ENCODE measurements at regions not wholly inside any gene's neighbourhood (a gene's known extent, or its start where the extent isn't known, plus 50 kb on each side); places are given as distances from the start of the nearest gene placed in this dataset.

GRCh38 chr18:71011389-71011788, 722.5 kb downstream of the SOCS6 start:
- Mint-ChIP-seq H3K27ac (no peak overlapping the region), H3K36me3 (ENCODE audit: low read depth) (no peaks in the 10 kb centered on the region), H3K4me3 (no peak overlapping the region), H3K27me3 (no peaks in the 10 kb centered on the region), H3K9me3 (no peaks in the 10 kb centered on the region), H3K4me1 (no peaks in the 10 kb centered on the region)
- ATAC-seq (replicated peaks), result no peak

DNA sequence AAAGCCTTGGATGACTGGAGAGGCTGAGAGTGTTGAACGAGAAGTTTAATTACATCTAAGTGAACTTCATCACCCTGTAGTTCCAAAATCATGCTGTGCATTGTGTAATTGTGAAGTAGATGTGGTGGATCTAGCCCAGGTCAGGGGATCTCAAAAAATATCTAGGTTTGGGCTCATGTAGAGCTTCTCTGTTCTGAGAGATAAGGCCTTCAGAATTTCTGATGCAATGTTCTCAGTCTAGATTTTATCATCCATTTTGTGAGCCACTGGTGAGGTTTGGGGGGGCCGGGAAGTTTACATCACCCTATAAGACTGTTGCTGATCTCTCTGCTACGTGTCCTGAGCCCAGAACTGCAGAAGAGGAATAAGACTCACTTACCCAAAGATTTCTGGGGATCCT, 719.4 kb downstream of the SOCS6 start:
- Mint-ChIP-seq H3K9me3 (no peaks in the 10 kb centered on the region), H3K36me3 (ENCODE audit: low read depth) (no peaks in the 10 kb centered on the region), H3K27ac (no peak overlapping the region), H3K4me1 (no peaks in the 10 kb centered on the region), H3K27me3 (no peaks in the 10 kb centered on the region), H3K4me3 (no peak overlapping the region)
- ATAC-seq (replicated peaks), result no peak

GRCh38 chr18:71001597-71001996, 712.8 kb downstream of the SOCS6 start:
- no peak for ATAC-seq (replicated peaks)
- Mint-ChIP-seq H3K4me1 (no peaks in the 10 kb centered on the region), H3K36me3 (ENCODE audit: low read depth) (no peaks in the 10 kb centered on the region), H3K27me3 (no peaks in the 10 kb centered on the region), H3K9me3 (no peaks in the 10 kb centered on the region), H3K4me3 (no peak overlapping the region), H3K27ac (no peak overlapping the region)

- Mint-ChIP-seq H3K9me3 (no peaks in the 10 kb centered on the region), H3K4me3 (no peak overlapping the region), H3K27me3 (no peaks in the 10 kb centered on the region), H3K36me3 (ENCODE audit: low read depth) (no peaks in the 10 kb centered on the region), H3K27ac (no peak overlapping the region), H3K4me1 (no peaks in the 10 kb centered on the region)
- no peak for ATAC-seq (replicated peaks)
Measured at GRCh38 chr18:70998490-70998889, 709.6 kb downstream of the SOCS6 start.

DNA sequence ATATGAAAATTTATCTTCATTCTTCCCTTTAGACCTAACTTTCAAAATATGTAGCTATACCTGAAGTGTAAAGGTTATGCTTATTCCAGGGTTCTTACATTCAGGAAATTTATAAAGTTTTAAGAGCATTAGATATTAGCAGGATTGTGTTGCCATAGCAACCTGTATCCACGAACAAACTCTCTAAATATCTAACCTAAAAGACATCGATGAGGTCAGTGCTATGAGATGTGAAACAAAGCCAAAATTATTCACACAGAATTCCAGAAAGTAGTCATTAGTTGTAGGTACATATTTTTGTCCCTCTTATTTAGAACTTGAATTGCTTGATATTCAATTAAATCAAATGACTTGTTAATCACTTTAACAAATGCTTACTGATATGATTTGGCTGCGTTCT, 705.3 kb downstream of the SOCS6 start:
- H3K27me3 Mint-ChIP-seq, result no peaks in the 10 kb centered on the region
- no peak overlapping the region for H3K27ac Mint-ChIP-seq
- no peak for ATAC-seq (replicated peaks)
- no peaks in the 10 kb centered on the region for H3K36me3 Mint-ChIP-seq (ENCODE audit: low read depth)
- no peaks in the 10 kb centered on the region for H3K9me3 Mint-ChIP-seq
- no peak overlapping the region for H3K4me3 Mint-ChIP-seq
- no peaks in the 10 kb centered on the region for H3K4me1 Mint-ChIP-seq

- ATAC-seq (replicated peaks), result no peak
- H3K27me3 Mint-ChIP-seq, result no peaks in the 10 kb centered on the region
- H3K9me3 Mint-ChIP-seq, result no peaks in the 10 kb centered on the region
- H3K4me3 Mint-ChIP-seq, result no peak overlapping the region
- H3K4me1 Mint-ChIP-seq, result no peaks in the 10 kb centered on the region
- H3K27ac Mint-ChIP-seq, result no peak overlapping the region
- H3K36me3 Mint-ChIP-seq (ENCODE audit: low read depth), result no peaks in the 10 kb centered on the region
Measured at GRCh38 chr18:70991577-70991976, 702.7 kb downstream of the SOCS6 start.

DNA sequence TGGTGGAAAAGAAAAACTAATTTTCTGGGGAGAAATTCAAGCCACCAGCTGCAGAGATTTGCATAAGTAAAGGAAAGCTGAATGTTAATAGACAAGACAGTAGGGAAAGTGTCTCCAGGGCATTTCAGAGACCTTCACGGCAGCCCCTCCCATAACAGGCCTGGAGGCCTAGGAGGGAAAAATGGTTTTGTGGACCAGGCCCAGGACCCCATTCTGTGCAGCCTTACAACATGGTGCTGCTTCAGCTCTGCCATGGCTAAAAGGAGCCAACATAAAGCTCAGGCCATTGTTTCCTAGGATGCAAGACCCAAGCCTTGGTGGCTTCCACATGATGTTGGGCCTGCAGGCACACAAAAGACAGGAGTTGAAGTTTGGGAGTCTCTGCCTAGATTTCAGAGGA, 697.1 kb downstream of the SOCS6 start:
- Mint-ChIP-seq H3K27me3 (no peaks in the 10 kb centered on the region), H3K4me1 (no peaks in the 10 kb centered on the region), H3K4me3 (no peak overlapping the region), H3K36me3 (ENCODE audit: low read depth) (no peaks in the 10 kb centered on the region), H3K27ac (no peak overlapping the region), H3K9me3 (peaks cover 9% of the 10 kb centered on the region)
- ATAC-seq (replicated peaks), result no peak

GRCh38 chr18:70982292-70982691, 693.4 kb downstream of the SOCS6 start:
- ATAC-seq (replicated peaks), result no peak
- H3K4me1 Mint-ChIP-seq, result no peaks in the 10 kb centered on the region
- H3K9me3 Mint-ChIP-seq, result peaks cover 13% of the 10 kb centered on the region
- no peaks in the 10 kb centered on the region for H3K36me3 Mint-ChIP-seq (ENCODE audit: low read depth)
- no peak overlapping the region for H3K27ac Mint-ChIP-seq
- H3K4me3 Mint-ChIP-seq, result no peak overlapping the region
- no peaks in the 10 kb centered on the region for H3K27me3 Mint-ChIP-seq

GRCh38 chr18:70981400-70982140, 692.7 kb downstream of the SOCS6 start:
- no peak for ATAC-seq (replicated peaks)
- Mint-ChIP-seq H3K27me3 (no peaks in the 10 kb centered on the region), H3K36me3 (ENCODE audit: low read depth) (no peaks in the 10 kb centered on the region), H3K27ac (no peak overlapping the region), H3K9me3 (peaks cover 13% of the 10 kb centered on the region), H3K4me1 (no peaks in the 10 kb centered on the region), H3K4me3 (no peak overlapping the region)

- Mint-ChIP-seq H3K4me3 (no peak overlapping the region), H3K36me3 (ENCODE audit: low read depth) (no peaks in the 10 kb centered on the region), H3K9me3 (peaks cover 5% of the 10 kb centered on the region), H3K27ac (no peak overlapping the region), H3K4me1 (no peaks in the 10 kb centered on the region), H3K27me3 (no peaks in the 10 kb centered on the region)
- ATAC-seq (replicated peaks), result no peak
Measured at GRCh38 chr18:70973626-70974025, 684.8 kb downstream of the SOCS6 start.

DNA sequence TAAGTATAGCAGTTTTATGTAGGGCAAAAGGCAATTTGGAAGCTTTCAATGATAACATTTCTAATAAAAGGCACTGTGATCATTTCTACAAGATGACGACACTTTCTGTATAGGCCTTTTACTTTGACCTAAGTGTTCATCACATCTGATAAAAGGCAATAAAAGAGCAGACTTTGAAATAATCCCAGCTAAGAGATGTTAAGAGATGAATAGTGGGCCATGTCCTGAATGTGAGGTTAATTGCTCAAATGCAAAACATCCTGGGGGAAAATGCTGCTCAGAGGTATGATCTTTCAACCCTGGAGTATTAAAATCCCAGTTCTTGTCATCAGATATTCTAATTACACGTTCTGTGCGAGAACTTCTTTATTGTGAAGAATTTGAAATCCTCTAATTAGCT, 677.6 kb downstream of the SOCS6 start:
- H3K36me3 Mint-ChIP-seq (ENCODE audit: low read depth), result no peaks in the 10 kb centered on the region
- H3K9me3 Mint-ChIP-seq, result no peaks in the 10 kb centered on the region
- no peaks in the 10 kb centered on the region for H3K4me1 Mint-ChIP-seq
- ATAC-seq (replicated peaks), result no peak
- H3K27ac Mint-ChIP-seq, result no peak overlapping the region
- no peaks in the 10 kb centered on the region for H3K27me3 Mint-ChIP-seq
- no peak overlapping the region for H3K4me3 Mint-ChIP-seq

GRCh38 chr18:70961939-70962338, 673.1 kb downstream of the SOCS6 start:
- no peak overlapping the region for H3K27ac Mint-ChIP-seq
- no peaks in the 10 kb centered on the region for H3K27me3 Mint-ChIP-seq
- no peak for ATAC-seq (replicated peaks)

GRCh38 chr18:70956554-70956953, 667.7 kb downstream of the SOCS6 start:
- no peaks in the 10 kb centered on the region for H3K27me3 Mint-ChIP-seq
- no peak for ATAC-seq (replicated peaks)
- no peaks in the 10 kb centered on the region for H3K36me3 Mint-ChIP-seq (ENCODE audit: low read depth)
- no peak overlapping the region for H3K27ac Mint-ChIP-seq
- H3K4me3 Mint-ChIP-seq, result no peak overlapping the region
- H3K4me1 Mint-ChIP-seq, result no peaks in the 10 kb centered on the region
- H3K9me3 Mint-ChIP-seq, result no peaks in the 10 kb centered on the region

More at GRCh38 chr18:70961939-70962338, 673.1 kb downstream of the SOCS6 start:
- H3K36me3 Mint-ChIP-seq (ENCODE audit: low read depth), result no peaks in the 10 kb centered on the region
- H3K4me3 Mint-ChIP-seq, result no peak overlapping the region
- H3K4me1 Mint-ChIP-seq, result no peaks in the 10 kb centered on the region
- H3K9me3 Mint-ChIP-seq, result no peaks in the 10 kb centered on the region

DNA sequence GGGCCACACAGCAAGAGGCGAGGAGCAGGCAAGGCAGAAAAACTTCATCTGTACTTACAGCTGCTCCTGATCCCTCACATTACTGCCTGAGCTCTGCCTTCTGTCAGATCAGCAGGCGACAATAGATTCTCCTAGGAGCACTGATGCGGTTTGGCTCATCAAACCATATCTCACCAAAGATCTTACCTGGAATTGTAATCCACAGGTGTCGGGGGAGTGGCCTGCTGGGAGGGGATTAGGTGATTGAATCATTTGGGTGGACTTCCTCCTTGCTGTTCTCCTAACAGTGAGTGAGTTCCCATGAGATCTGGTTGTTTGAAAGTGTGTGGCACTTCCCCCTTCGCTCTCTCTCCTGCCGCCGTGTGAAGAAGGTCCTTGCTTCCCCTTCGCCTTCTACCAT, 647.3 kb downstream of the SOCS6 start:
- Mint-ChIP-seq H3K4me3 (no peak overlapping the region), H3K36me3 (ENCODE audit: low read depth) (no peaks in the 10 kb centered on the region), H3K9me3 (no peaks in the 10 kb centered on the region), H3K27ac (no peak overlapping the region), H3K27me3 (no peaks in the 10 kb centered on the region), H3K4me1 (no peaks in the 10 kb centered on the region)
- no peak for ATAC-seq (replicated peaks)

DNA sequence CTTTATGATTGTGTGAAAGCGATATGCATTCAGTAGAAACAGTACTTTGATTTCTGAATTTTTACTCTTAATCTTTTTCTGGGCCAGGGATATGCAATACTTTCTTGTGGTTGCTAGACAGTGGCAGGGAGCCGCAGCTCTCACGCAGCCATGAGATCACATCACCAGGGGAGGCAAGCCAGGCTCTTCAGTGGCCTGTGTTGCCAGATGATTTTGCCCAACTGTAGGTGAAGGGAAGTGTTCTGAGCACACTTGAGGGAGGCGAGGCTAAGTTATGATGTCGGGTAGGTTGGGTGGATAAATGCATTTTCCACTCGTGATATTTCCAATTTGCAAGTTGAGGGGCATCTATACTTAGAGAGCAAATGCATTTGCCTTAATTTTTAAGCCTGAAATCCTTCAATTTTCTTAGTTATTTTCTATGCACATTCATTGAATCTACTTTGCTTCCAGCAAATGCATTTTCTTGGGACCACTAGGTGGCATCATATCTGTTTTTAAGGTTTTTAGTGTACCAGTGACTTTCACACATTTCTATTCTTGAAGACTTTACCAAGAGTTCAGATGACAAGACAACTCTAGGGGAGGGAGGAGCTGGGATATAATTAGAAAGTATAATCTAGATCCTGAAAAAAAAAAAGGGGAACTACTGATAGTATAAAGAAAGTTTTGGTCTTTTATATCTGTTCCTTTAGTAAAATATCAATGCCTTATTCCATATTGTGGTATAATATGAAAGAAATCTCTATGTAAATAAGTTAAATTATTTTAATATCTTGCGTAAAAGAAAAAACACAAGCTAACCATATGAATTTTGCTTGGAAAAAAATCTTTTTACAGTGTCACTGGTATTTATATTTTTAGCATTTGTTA, 643.3 kb downstream of the SOCS6 start:
- H3K9me3 Mint-ChIP-seq, result no peaks in the 10 kb centered on the region

More for the DNA sequence above, 643.3 kb downstream of the SOCS6 start:
- Mint-ChIP-seq H3K4me3 (no peak overlapping the region), H3K36me3 (ENCODE audit: low read depth) (no peaks in the 10 kb centered on the region), H3K27ac (no peak overlapping the region), H3K27me3 (no peaks in the 10 kb centered on the region), H3K4me1 (no peaks in the 10 kb centered on the region)
- ATAC-seq (replicated peaks), result no peak

Measured in activated T-helper 17 cell treated with anti-CD3 and anti-CD28 coated beads, Interleukin-2, amount 50 U/mL, for 72 hours (primary cell).